ENCODE measurements at regions not wholly inside any gene's neighbourhood (a gene's known extent, or its start where the extent isn't known, plus 50 kb on each side); places are given as distances from the start of the nearest gene placed in this dataset.

- DNase-seq (ENCODE audit: low read depth in 2 of 3, low spot score in 2 of 3), result no peak
These were observed 1104.2 kb upstream of the LRRN3 start for GRCh38 chr7:109986701-109987100.

GRCh38 chr7:109996411-109996810, 1094.5 kb upstream of the LRRN3 start:
- DNase-seq (ENCODE audit: low read depth in 2 of 3, low spot score in 2 of 3), result no peak

- DNase-seq (ENCODE audit: low read depth in 2 of 3, low spot score in 2 of 3), result no peak
These were observed 1094.0 kb upstream of the LRRN3 start for GRCh38 chr7:109996927-109997326.

GRCh38 chr7:109997837-109998236, 1093.1 kb upstream of the LRRN3 start:
- DNase-seq (ENCODE audit: low read depth in 2 of 3, low spot score in 2 of 3), result no peak

GRCh38 chr7:110001254-110001938, 1089.5 kb upstream of the LRRN3 start:
- DNase-seq (ENCODE audit: low read depth in 2 of 3, low spot score in 2 of 3), result no peak

GRCh38 chr7:110003827-110004226, 1087.1 kb upstream of the LRRN3 start:
- DNase-seq (ENCODE audit: low read depth in 2 of 3, low spot score in 2 of 3), result no peak

- no peak for DNase-seq (ENCODE audit: low read depth in 2 of 3, low spot score in 2 of 3)
These were observed 1083.4 kb upstream of the LRRN3 start for GRCh38 chr7:110007320-110008063.

- no peak for DNase-seq (ENCODE audit: low read depth in 2 of 3, low spot score in 2 of 3)
These were observed 1080.6 kb upstream of the LRRN3 start for GRCh38 chr7:110010359-110010758.

GRCh38 chr7:110017405-110017804, 1073.5 kb upstream of the LRRN3 start:
- DNase-seq (ENCODE audit: low read depth in 2 of 3, low spot score in 2 of 3), result no peak

- no peak for DNase-seq (ENCODE audit: low read depth in 2 of 3, low spot score in 2 of 3)
These were observed 1063.5 kb upstream of the LRRN3 start for GRCh38 chr7:110027385-110027784.

- no peak for DNase-seq (ENCODE audit: low read depth in 2 of 3, low spot score in 2 of 3)
These were observed 1047.4 kb upstream of the LRRN3 start for GRCh38 chr7:110043519-110043918.

GRCh38 chr7:110050785-110051184, 1040.1 kb upstream of the LRRN3 start:
- DNase-seq (ENCODE audit: low read depth in 2 of 3, low spot score in 2 of 3), result no peak

GRCh38 chr7:110051372-110051771, 1039.6 kb upstream of the LRRN3 start:
- no peak for DNase-seq (ENCODE audit: low read depth in 2 of 3, low spot score in 2 of 3)

- no peak for DNase-seq (ENCODE audit: low read depth in 2 of 3, low spot score in 2 of 3)
These were observed 1034.6 kb upstream of the LRRN3 start for GRCh38 chr7:110056331-110056730.

- no peak for DNase-seq (ENCODE audit: low read depth in 2 of 3, low spot score in 2 of 3)
These were observed 1032.5 kb upstream of the LRRN3 start for GRCh38 chr7:110058401-110058800.

- DNase-seq (ENCODE audit: low read depth in 2 of 3, low spot score in 2 of 3), result no peak
These were observed 1029.5 kb upstream of the LRRN3 start for GRCh38 chr7:110061387-110061786.

GRCh38 chr7:110065121-110065520, 1025.8 kb upstream of the LRRN3 start:
- DNase-seq (ENCODE audit: low read depth in 2 of 3, low spot score in 2 of 3), result no peak

- DNase-seq (ENCODE audit: low read depth in 2 of 3, low spot score in 2 of 3), result no peak
These were observed 1024.1 kb upstream of the LRRN3 start for GRCh38 chr7:110066843-110067242.

GRCh38 chr7:110071192-110071591, 1019.7 kb upstream of the LRRN3 start:
- DNase-seq (ENCODE audit: low read depth in 2 of 3, low spot score in 2 of 3), result no peak

- DNase-seq (ENCODE audit: low read depth in 2 of 3, low spot score in 2 of 3), result no peak
These were observed 1015.5 kb upstream of the LRRN3 start for GRCh38 chr7:110075450-110075849.

- no peak for DNase-seq (ENCODE audit: low read depth in 2 of 3, low spot score in 2 of 3)
These were observed 1014.7 kb upstream of the LRRN3 start for GRCh38 chr7:110076194-110076593.

- DNase-seq (ENCODE audit: low read depth in 2 of 3, low spot score in 2 of 3), result no peak
These were observed 1006.6 kb upstream of the LRRN3 start for GRCh38 chr7:110084181-110084807.
